ENCODE measurements at regions not wholly inside any gene's neighbourhood (a gene's known extent, or its start where the extent isn't known, plus 50 kb on each side); places are given as distances from the start of the nearest gene placed in this dataset.

- TF ChIP-seq ELK1 (IDR thresholded peaks at IDR 0.05; ENCODE audit: borderline replicate concordance, low read depth, low read length), result no peak
- TF ChIP-seq MAZ (IDR thresholded peaks at IDR 0.05; ENCODE audit: borderline replicate concordance, low read depth, low read length), result no peak
- no peak for TF ChIP-seq CHD1 (IDR thresholded peaks at IDR 0.05; ENCODE audit: low read depth, low read length)
- no peak for TF ChIP-seq SMC3 (IDR thresholded peaks at IDR 0.05; ENCODE audit: low read depth, low read length)
- TF ChIP-seq BHLHE40 (IDR thresholded peaks at IDR 0.05; ENCODE audit: low read depth, low read length), result no peak
- no peak for TF ChIP-seq NFE2L2 (IDR thresholded peaks at IDR 0.05; ENCODE audit: low read depth, low read length)
- no peak for TF ChIP-seq FOS (IDR thresholded peaks at IDR 0.05; ENCODE audit: low read depth, low read length)
- TF ChIP-seq MAFK (IDR thresholded peaks at IDR 0.05; ENCODE audit: low read depth, low read length), result no peak
- TF ChIP-seq CTCF (conservative IDR thresholded peaks at IDR 0.05; ENCODE audit: low read depth, low read length), result no peak
- TF ChIP-seq POLR2A (IDR thresholded peaks at IDR 0.05; ENCODE audit: low read depth, low read length), result no peak
- TF ChIP-seq MXI1 (IDR thresholded peaks at IDR 0.05; ENCODE audit: borderline replicate concordance, low read depth, low read length), result no peak
- TF ChIP-seq CEBPB (IDR thresholded peaks at IDR 0.05; ENCODE audit: low read depth, low read length), result no peak
- TF ChIP-seq USF2 (IDR thresholded peaks at IDR 0.05; ENCODE audit: low read depth, low read length), result no peak
- no peak for TF ChIP-seq RAD21 (IDR thresholded peaks at IDR 0.05; ENCODE audit: low read length)
- no peak for TF ChIP-seq RFX5 (IDR thresholded peaks at IDR 0.05; ENCODE audit: low read depth, low read length)
- TF ChIP-seq RCOR1 (IDR thresholded peaks at IDR 0.05; ENCODE audit: insufficient replicate concordance, low read length), result no peak
- H3K27ac ChIP-seq (ENCODE audit: insufficient read depth, low read length), result no peak overlapping the region
- H3K27me3 ChIP-seq (ENCODE audit: control insufficient read depth, insufficient read depth, low read length), result no peaks in the 10 kb centered on the region
- BruUV-seq (replicated peaks), result no TSS peak
- POLR2A ChIA-PET (ENCODE audit: unreplicated experiment), result no interaction called here
- no peak overlapping the region for H2BK5ac ChIP-seq (ENCODE audit: low read depth, low read length, poor library complexity, severe bottlenecking)
- no peak overlapping the region for H2AK5ac ChIP-seq (ENCODE audit: low read depth, low read length)
- in situ Hi-C loops (cut with MboI; ENCODE audit: low sequenced_read_pairs) (no loop called here), dilution Hi-C loops (cut with HindIII; ENCODE audit: low sequenced_read_pairs, unreplicated experiment) (no loop called here), intact Hi-C loops (cut with micrococcal nuclease) (no loop called here)
- no peak overlapping the region for H3K9ac ChIP-seq (ENCODE audit: low read depth, low read length)
- H3K4me2 ChIP-seq (ENCODE audit: low read depth, low read length), result no peak overlapping the region
- DNase-seq (no peak), ATAC-seq (ENCODE audit: low read depth) (no peak)
- H2AK9ac ChIP-seq (replicated peaks; ENCODE audit: low read depth, low read length, poor library complexity), result no peak overlapping the region
- no peaks in the 10 kb centered on the region for H3K4me1 ChIP-seq (ENCODE audit: control insufficient read depth, insufficient read depth, low read length)
- no peak overlapping the region for H3K56ac ChIP-seq (ENCODE audit: extremely low read depth, insufficient read depth, low read length)
- H3K9me3 ChIP-seq (ENCODE audit: control insufficient read depth, insufficient read depth, low read length), result peaks cover 3% of the 10 kb centered on the region; the same call in 1 of the 2 replicates
- no peaks in the 10 kb centered on the region for H4K20me1 ChIP-seq (ENCODE audit: insufficient read depth, low read length)
- no peak overlapping the region for H3K23ac ChIP-seq (ENCODE audit: low read depth, low read length)
- no peak overlapping the region for H3K4ac ChIP-seq (ENCODE audit: low read depth, low read length)
- H4K8ac ChIP-seq (ENCODE audit: low read depth in 2 of 2, low read length in 2 of 2), result no peak overlapping the region
- H3K14ac ChIP-seq (replicated peaks; ENCODE audit: low read depth, low read length), result no peak overlapping the region
- H4K5ac ChIP-seq (ENCODE audit: low read depth, low read length), result no peak overlapping the region
- no peaks in the 10 kb centered on the region for H3K36me3 ChIP-seq (ENCODE audit: control insufficient read depth, insufficient read depth, low read length)
- H3K9me1 ChIP-seq (ENCODE audit: insufficient read depth, low read length), result no peaks in the 10 kb centered on the region
- no peak overlapping the region for H2BK120ac ChIP-seq (ENCODE audit: low read depth, low read length)
- no peak overlapping the region for H4K91ac ChIP-seq (ENCODE audit: insufficient read depth, low read depth, low read length)
- no peak overlapping the region for H2BK20ac ChIP-seq (ENCODE audit: low read depth, low read length)
- H2AFZ ChIP-seq (replicated peaks; ENCODE audit: low read length, poor library complexity), result no peak overlapping the region
- no peak overlapping the region for H3K18ac ChIP-seq (ENCODE audit: low read depth, low read length)
- CTCF ChIA-PET, result no interaction called here
- no peaks in the 10 kb centered on the region for H3K79me1 ChIP-seq (ENCODE audit: low read depth in 1 of 2, low read length in 2 of 2)
- H2BK15ac ChIP-seq (ENCODE audit: low read depth, low read length), result no peak overlapping the region
- H3K4me3 ChIP-seq (ENCODE audit: insufficient read depth, low read depth, low read length), result no peak overlapping the region
Observed at GRCh38 chrX:82163701-82164100, 961.8 kb downstream of the SH3BGRL start.
